HepG2 (cell line): ENCODE measurements at regions not wholly inside any gene's neighbourhood (a gene's known extent, or its start where the extent isn't known, plus 50 kb on each side); places are given as distances from the start of the nearest gene placed in this dataset.

Experiments used
- ATAC-seq: fragments of 200-7000 bp; cut with Tn5 transposase; 3 replicates; pipeline ENCODE4 v1.9.1; 2020; ENCODE audit warnings: mild to moderate bottlenecking, moderate library complexity
- BruUV-seq: library from RNA; stranded (reverse); fragments of 400-500 nt; replicated peaks from 2 replicates; lab custom pipeline; 2021; lab: Mats Ljungman, UMichigan
- CTCF ChIA-PET: fragments of 300-600 bp; formaldehyde crosslinking; extraction: SDS; loops from one replicate; lab custom pipeline; 2021; ENCODE audit warnings: low total read pairs, inconsistent platforms, low intra/inter-chr PET ratio; lab: Yijun Ruan, JAX
- POLR2A ChIA-PET: fragments of 350-600 bp; sonication (Branson Sonifier 250); formaldehyde crosslinking; loops from one replicate; lab custom pipeline; 2020; ENCODE audit warnings: antibody characterized with exemption, inconsistent platforms; lab: Yijun Ruan, JAX
- DNase-seq: peaks from one replicate; pipeline ENCODE4 v3.0.0-alpha.2; 2015; ENCODE audit warnings: low spot score
- FAIRE-seq: peaks from 3 replicates; lab custom pipeline; 2011; peaks lifted over from hg19 to GRCh38; lab: Jason Lieb, UNC
- H2AFZ ChIP-seq: one replicate; pipeline ENCODE4 v1.6.1; 2011; ENCODE audit warnings: low read length, inconsistent platforms
- H3K27ac ChIP-seq: fragments of 300-600 bp; 3 replicates; pipeline ENCODE4 v1.8.0; 2011; ENCODE audit warnings: mixed run types, mild to moderate bottlenecking, mixed read lengths, low read length, inconsistent platforms; ENCODE audit not compliant: insufficient read depth; ENCODE audit errors: extremely low read length
- H3K27me3 ChIP-seq, 2 experiments: fragments of 200-600 bp in 1 of 2; 2 replicates in 1 of 2; 3 replicates in 1 of 2; pipeline versions ENCODE4 v1.6.0 to v1.8.0; 2011; ENCODE audit warnings: low read length in 2 of 2, mild to moderate bottlenecking in 2 of 2, moderate library complexity in 2 of 2, inconsistent platforms in 1 of 2; ENCODE audit not compliant: insufficient read depth in 2 of 2, control insufficient read depth in 1 of 2
- H3K36me3 ChIP-seq, 2 experiments: fragments of 200-600 bp in 1 of 2; replicated peaks in 1 of 2; 2 replicates in 1 of 2; 3 replicates in 1 of 2; pipeline versions ENCODE4 v1.5.1 to v1.8.0; 2011; ENCODE audit warnings: low read length in 2 of 2, inconsistent platforms in 1 of 2; ENCODE audit not compliant: insufficient read depth in 2 of 2, control insufficient read depth in 1 of 2
- H3K4me1 ChIP-seq: 2 replicates; pipeline ENCODE4 v1.5.1; 2012; ENCODE audit warnings: low read length, inconsistent platforms; ENCODE audit not compliant: insufficient read depth
- H3K4me2 ChIP-seq: 2 replicates; pipeline ENCODE4 v1.6.0; 2011; ENCODE audit warnings: low read depth, low read length, inconsistent platforms
- H3K4me3 ChIP-seq, 3 experiments: fragments of 200-600 bp in 1 of 3; sonication (generic), shearing (Covaris generic) in 1 of 3; replicated peaks in 1 of 3; 2 replicates each; pipeline ENCODE4 v1.5.1; 2011 to 2016; ENCODE audit warnings: low read length in 3 of 3, inconsistent platforms in 2 of 3, low read depth in 2 of 3, mild to moderate bottlenecking in 2 of 3, control low read depth in 1 of 3, mixed read lengths in 1 of 3; ENCODE audit not compliant: insufficient read depth in 1 of 3
- H3K79me2 ChIP-seq: one replicate; pipeline ENCODE4 v1.6.1; 2011; ENCODE audit warnings: low read length, inconsistent platforms; ENCODE audit not compliant: insufficient read depth
- H3K9ac ChIP-seq: 2 replicates; pipeline ENCODE4 v1.6.0; 2011; ENCODE audit warnings: mild to moderate bottlenecking, low read depth, low read length, inconsistent platforms; ENCODE audit not compliant: insufficient read depth
- H3K9me3 ChIP-seq: 2 replicates; pipeline ENCODE4 v1.5.1; 2012; ENCODE audit warnings: mild to moderate bottlenecking, low read length
- H4K20me1 ChIP-seq: 2 replicates; pipeline ENCODE4 v1.6.0; 2011; ENCODE audit warnings: inconsistent platforms, mild to moderate bottlenecking, low read length, moderate library complexity; ENCODE audit not compliant: insufficient read depth
- ATM ChIP-seq: fragments of 450-650 bp; IDR thresholded peaks from 2 replicates; pipeline ENCODE4 v1.7.1; 2017; ENCODE audit warnings: mild to moderate bottlenecking, borderline replicate concordance
- CHD4 ChIP-seq: fragments of 200-600 bp; sonication (generic); IDR thresholded peaks from 2 replicates; pipeline ENCODE4 v1.7.0; 2017; ENCODE audit warnings: mild to moderate bottlenecking, low read length, borderline replicate concordance
- EED ChIP-seq: sonication (generic); formaldehyde crosslinking; IDR thresholded peaks from 2 replicates; pipeline ENCODE4 v1.5.0; 2020; ENCODE audit warnings: mild to moderate bottlenecking, missing genetic modification reagents
- FOXO1 ChIP-seq: sonication (generic); formaldehyde crosslinking; IDR thresholded peaks from 2 replicates; pipeline ENCODE4 v1.4.0; 2020; ENCODE audit warnings: missing genetic modification reagents
- HINFP ChIP-seq: sonication (generic); formaldehyde crosslinking; IDR thresholded peaks from 2 replicates; pipeline ENCODE4 v1.4.0; 2020; ENCODE audit warnings: low read depth, mild to moderate bottlenecking, missing genetic modification reagents
- MTA3 ChIP-seq: sonication (generic); formaldehyde crosslinking; IDR thresholded peaks from 2 replicates; pipeline ENCODE4 v1.4.0; 2020; ENCODE audit warnings: missing genetic modification reagents
- ZBTB2 ChIP-seq: sonication (generic); formaldehyde crosslinking; IDR thresholded peaks from 2 replicates; pipeline ENCODE4 v1.8.0; 2022; ENCODE audit warnings: low read depth, missing genetic modification reagents
- ZNF33A ChIP-seq: sonication (generic); formaldehyde crosslinking; IDR thresholded peaks from 2 replicates; pipeline ENCODE4 v1.5.1; 2020; ENCODE audit warnings: missing genetic modification reagents, mild to moderate bottlenecking, moderate library complexity, borderline replicate concordance
- ZNF564 ChIP-seq: sonication (generic); formaldehyde crosslinking; IDR thresholded peaks from 2 replicates; pipeline ENCODE4 v1.8.1; 2023; ENCODE audit warnings: mild to moderate bottlenecking, missing genetic modification reagents
- ZNF609 ChIP-seq: sonication (generic); formaldehyde crosslinking; IDR thresholded peaks from 2 replicates; pipeline ENCODE4 v1.4.0; 2020; ENCODE audit warnings: mild to moderate bottlenecking, missing genetic modification reagents, borderline replicate concordance
- ZNF878 ChIP-seq: sonication (generic); formaldehyde crosslinking; IDR thresholded peaks from 2 replicates; pipeline ENCODE4 v1.8.1; 2023; ENCODE audit warnings: mild to moderate bottlenecking, missing genetic modification reagents, moderate library complexity
- WGBS: methylation state at CpG from one replicate; pipeline ENCODE4 v1.1.6; 2017; ENCODE audit warnings: low lambda C conversion rate; 5-methylcytosine and 5-hydroxymethylcytosine counted together
- in situ Hi-C: cut with HindIII; loops from 2 replicates; pipeline ENCODE4 v1.10.0; 2017; ENCODE audit warnings: low pct_unique_long_range_greater_than_20kb; ENCODE audit not compliant: extremely low pct_ligation_motif_present
- intact Hi-C: fragments of 100-400 bp; cut with micrococcal nuclease; formaldehyde crosslinking; loops from one replicate; pipeline ENCODE4 v1.10.0; 2022; ENCODE audit not compliant: unreplicated experiment

GRCh38 chr2:107195631-107196030, 309.7 kb upstream of the ST6GAL2 start:
- DNase-seq (no peak), FAIRE-seq (no peak)
- no peak overlapping the region for H3K4me3 ChIP-seq
- 0 out of 5 replicates have a peak, but pooled peaks cover 0 to 1% of the 10 kb centered on the region in 2 experiments for H3K27me3 ChIP-seq
- H3K36me3 ChIP-seq, result no peaks in the 10 kb centered on the region
- H3K9me3 ChIP-seq, result no peaks in the 10 kb centered on the region
- POLR2A ChIA-PET, result no interaction called here
- in situ Hi-C loops, result no loop called here
- H3K4me2 ChIP-seq, result no peak overlapping the region
- H4K20me1 ChIP-seq, result no peaks in the 10 kb centered on the region
- TF ChIP-seq EED (CRISPR knock-in tag) (no peak), ZNF878 (CRISPR knock-in tag) (no peak), HINFP (CRISPR knock-in tag) (no peak), ATM (no peak), ZNF33A (CRISPR knock-in tag) (no peak), CHD4 (no peak), ZBTB2 (CRISPR knock-in tag) (no peak), ZNF564 (CRISPR knock-in tag) (no peak), FOXO1 (CRISPR knock-in tag) (no peak), ZNF609 (no peak), MTA3 (CRISPR knock-in tag) (no peak)
- TF ChIP-seq, all 625 proteins: peak for 0
- Histone ChIP-seq H3K4me1 (no peaks in the 10 kb centered on the region), H3K9ac (no peak overlapping the region), H2AFZ (no peak overlapping the region), H3K27ac (no peak overlapping the region), H3K79me2 (no peaks in the 10 kb centered on the region)
- BruUV-seq, result no TSS peak
- intact Hi-C loops, result no loop called here
- no peak for ATAC-seq
- CTCF ChIA-PET, result no interaction called here
- WGBS, result 6% methylated on average over 2 of the region's 3 CpGs
